ENCODE measurements at regions not wholly inside any gene's neighbourhood (a gene's known extent, or its start where the extent isn't known, plus 50 kb on each side); places are given as distances from the start of the nearest gene placed in this dataset.
"Not testable (repeated sequence)": the region's sequence is repeated elsewhere in the genome, so short reads cannot be mapped to it uniquely, and the experiment has no call there.

GRCh38 chr5:130502702-130503101 is 598.4 kb downstream of the CHSY3 start:
- DNase-seq: no peak
- H3K27me3 Mint-ChIP-seq (ENCODE audit: insufficient read depth): no peaks in the 10 kb centered on the region
- H3K9me3 Mint-ChIP-seq: peaks cover 3% of the 10 kb centered on the region
- WGBS, 2 experiments (ENCODE audit: insufficient coverage in 1 of 2, insufficient read length in 1 of 2): 83% methylated on average over 4 of the region's 4 CpGs; no CpG with 5 or more reads in 1 of the 2 experiments
- Histone ChIP-seq H3K4me1 (ENCODE audit: control insufficient read depth, insufficient read depth, low read length) (no peaks in the 10 kb centered on the region), H3K9ac (ENCODE audit: extremely low read depth, low read length, poor library complexity, severe bottlenecking) (no peak overlapping the region), H3K9me3 (ENCODE audit: control insufficient read depth, low read length) (no peaks in the 10 kb centered on the region), H3K27me3 (ENCODE audit: control insufficient read depth, insufficient read depth, low read length, poor library complexity, severe bottlenecking) (no peaks in the 10 kb centered on the region), H3K4me3 (ENCODE audit: low read length) (no peak overlapping the region), H3K36me3 (ENCODE audit: control insufficient read depth, insufficient read depth, low read length) (no peaks in the 10 kb centered on the region), H3K27ac (ENCODE audit: low read depth, low read length) (no peak overlapping the region)
- H3K4me1 Mint-ChIP-seq: no peaks in the 10 kb centered on the region
- TF ChIP-seq CTCF (conservative IDR thresholded peaks at IDR 0.05): no peak
- no peak overlapping the region for H3K4me3 Mint-ChIP-seq
- H3K27ac Mint-ChIP-seq: no peak overlapping the region
- no peaks in the 10 kb centered on the region for H3K36me3 Mint-ChIP-seq (ENCODE audit: low read depth)

GRCh38 chr5:130501151-130501865 is 597.0 kb downstream of the CHSY3 start:
- H3K4me3 Mint-ChIP-seq: no peak overlapping the region
- H3K9me3 Mint-ChIP-seq: peaks cover 3% of the 10 kb centered on the region
- 91% methylated on average over 2 of the region's 3 CpGs; no CpG with 5 or more reads in 1 of the 2 experiments for WGBS, 2 experiments (ENCODE audit: insufficient coverage in 1 of 2, insufficient read length in 1 of 2)
- H3K9ac ChIP-seq (ENCODE audit: extremely low read depth, low read length, poor library complexity, severe bottlenecking): no peak overlapping the region
- no peaks in the 10 kb centered on the region for H3K27me3 Mint-ChIP-seq (ENCODE audit: insufficient read depth)
- H3K27ac Mint-ChIP-seq: no peak overlapping the region
- H3K36me3 Mint-ChIP-seq (ENCODE audit: low read depth): no peaks in the 10 kb centered on the region
- no peak overlapping the region for H3K27ac ChIP-seq (ENCODE audit: low read depth, low read length)
- no peaks in the 10 kb centered on the region for H3K36me3 ChIP-seq (ENCODE audit: control insufficient read depth, insufficient read depth, low read length)
- H3K4me3 ChIP-seq (ENCODE audit: low read length): no peak overlapping the region
- no peaks in the 10 kb centered on the region for H3K4me1 ChIP-seq (ENCODE audit: control insufficient read depth, insufficient read depth, low read length)
- TF ChIP-seq CTCF (conservative IDR thresholded peaks at IDR 0.05): no peak
- H3K9me3 ChIP-seq (ENCODE audit: control insufficient read depth, low read length): no peaks in the 10 kb centered on the region
- H3K27me3 ChIP-seq (ENCODE audit: control insufficient read depth, insufficient read depth, low read length, poor library complexity, severe bottlenecking): no peaks in the 10 kb centered on the region
- no peaks in the 10 kb centered on the region for H3K4me1 Mint-ChIP-seq
- DNase-seq: no peak

- DNase-seq; H3K9ac ChIP-seq (ENCODE audit: extremely low read depth, low read length, poor library complexity, severe bottlenecking); H3K27ac Mint-ChIP-seq; H3K4me3 ChIP-seq (ENCODE audit: low read length); H3K36me3 ChIP-seq (ENCODE audit: control insufficient read depth, insufficient read depth, low read length); H3K27ac ChIP-seq (ENCODE audit: low read depth, low read length); H3K9me3 Mint-ChIP-seq; H3K36me3 Mint-ChIP-seq (ENCODE audit: low read depth); H3K4me3 Mint-ChIP-seq; H3K27me3 ChIP-seq (ENCODE audit: control insufficient read depth, insufficient read depth, low read length, poor library complexity, severe bottlenecking); H3K9me3 ChIP-seq (ENCODE audit: control insufficient read depth, low read length); H3K4me1 Mint-ChIP-seq; H3K27me3 Mint-ChIP-seq (ENCODE audit: insufficient read depth); H3K4me1 ChIP-seq (ENCODE audit: control insufficient read depth, insufficient read depth, low read length): not testable (repeated sequence)
- WGBS, 2 experiments (ENCODE audit: insufficient coverage in 1 of 2, insufficient read length in 1 of 2): 91 to 100% methylated on average over 1 to 4 of the region's 4 CpGs
These were observed 596.2 kb downstream of the CHSY3 start for GRCh38 chr5:130500495-130500894.

- no peaks in the 10 kb centered on the region for H3K9me3 Mint-ChIP-seq
- no peaks in the 10 kb centered on the region for H3K9me3 ChIP-seq (ENCODE audit: control insufficient read depth, low read length)
- no peak for TF ChIP-seq CTCF (conservative IDR thresholded peaks at IDR 0.05)
- WGBS, 2 experiments (ENCODE audit: insufficient coverage in 1 of 2, insufficient read length in 1 of 2): 91% methylated on average over 1 of the region's 1 CpG
- no peak overlapping the region for H3K4me3 ChIP-seq (ENCODE audit: low read length)
- no peaks in the 10 kb centered on the region for H3K27me3 Mint-ChIP-seq (ENCODE audit: insufficient read depth)
- H3K4me1 Mint-ChIP-seq: no peaks in the 10 kb centered on the region
- no peak overlapping the region for H3K27ac Mint-ChIP-seq
- no peaks in the 10 kb centered on the region for H3K36me3 ChIP-seq (ENCODE audit: control insufficient read depth, insufficient read depth, low read length)
- H3K27me3 ChIP-seq (ENCODE audit: control insufficient read depth, insufficient read depth, low read length, poor library complexity, severe bottlenecking): no peaks in the 10 kb centered on the region
- H3K9ac ChIP-seq (ENCODE audit: extremely low read depth, low read length, poor library complexity, severe bottlenecking): no peak overlapping the region
- H3K36me3 Mint-ChIP-seq (ENCODE audit: low read depth): no peaks in the 10 kb centered on the region
- H3K4me1 ChIP-seq (ENCODE audit: control insufficient read depth, insufficient read depth, low read length): no peaks in the 10 kb centered on the region
- H3K4me3 Mint-ChIP-seq: no peak overlapping the region
- DNase-seq: no peak
- no peak overlapping the region for H3K27ac ChIP-seq (ENCODE audit: low read depth, low read length)
These were observed 592.0 kb downstream of the CHSY3 start for GRCh38 chr5:130496215-130496614.

Measured in endodermal cell (in vitro differentiated cells).